ENCODE measurements at regions not wholly inside any gene's neighbourhood (a gene's known extent, or its start where the extent isn't known, plus 50 kb on each side); places are given as distances from the start of the nearest gene placed in this dataset.

- no peaks in the 10 kb centered on the region for H3K9me3 Mint-ChIP-seq (ENCODE audit: unreplicated experiment)
- no peak overlapping the region for H3K4me3 Mint-ChIP-seq (ENCODE audit: unreplicated experiment)
- no peaks in the 10 kb centered on the region for H3K36me3 Mint-ChIP-seq (ENCODE audit: low read depth, unreplicated experiment)
- no peak overlapping the region for H3K27ac Mint-ChIP-seq (ENCODE audit: unreplicated experiment)
- peaks cover 2% of the 10 kb centered on the region for H3K27me3 Mint-ChIP-seq (ENCODE audit: unreplicated experiment)
- DNase-seq (ENCODE audit: low spot score): no peak
- TF ChIP-seq, protein P1, sequence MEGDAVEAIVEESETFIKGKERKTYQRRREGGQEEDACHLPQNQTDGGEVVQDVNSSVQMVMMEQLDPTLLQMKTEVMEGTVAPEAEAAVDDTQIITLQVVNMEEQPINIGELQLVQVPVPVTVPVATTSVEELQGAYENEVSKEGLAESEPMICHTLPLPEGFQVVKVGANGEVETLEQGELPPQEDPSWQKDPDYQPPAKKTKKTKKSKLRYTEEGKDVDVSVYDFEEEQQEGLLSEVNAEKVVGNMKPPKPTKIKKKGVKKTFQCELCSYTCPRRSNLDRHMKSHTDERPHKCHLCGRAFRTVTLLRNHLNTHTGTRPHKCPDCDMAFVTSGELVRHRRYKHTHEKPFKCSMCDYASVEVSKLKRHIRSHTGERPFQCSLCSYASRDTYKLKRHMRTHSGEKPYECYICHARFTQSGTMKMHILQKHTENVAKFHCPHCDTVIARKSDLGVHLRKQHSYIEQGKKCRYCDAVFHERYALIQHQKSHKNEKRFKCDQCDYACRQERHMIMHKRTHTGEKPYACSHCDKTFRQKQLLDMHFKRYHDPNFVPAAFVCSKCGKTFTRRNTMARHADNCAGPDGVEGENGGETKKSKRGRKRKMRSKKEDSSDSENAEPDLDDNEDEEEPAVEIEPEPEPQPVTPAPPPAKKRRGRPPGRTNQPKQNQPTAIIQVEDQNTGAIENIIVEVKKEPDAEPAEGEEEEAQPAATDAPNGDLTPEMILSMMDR (IDR thresholded peaks at IDR 0.05; ENCODE audit: unreplicated experiment): no peak
- H3K4me1 Mint-ChIP-seq (ENCODE audit: unreplicated experiment): no peaks in the 10 kb centered on the region
Measured at GRCh38 chr2:66724241-66724640, 289.3 kb downstream of the MEIS1 start.

GRCh38 chr2:66729416-66730330, 294.7 kb downstream of the MEIS1 start:
- no peak overlapping the region for H3K27ac Mint-ChIP-seq (ENCODE audit: unreplicated experiment)
- H3K27me3 Mint-ChIP-seq (ENCODE audit: unreplicated experiment): peaks cover 1% of the 10 kb centered on the region
- TF ChIP-seq, protein P1 (IDR thresholded peaks at IDR 0.05; ENCODE audit: unreplicated experiment): no peak
- no peak overlapping the region for H3K4me3 Mint-ChIP-seq (ENCODE audit: unreplicated experiment)
- no peak for DNase-seq (ENCODE audit: low spot score)
- no peaks in the 10 kb centered on the region for H3K36me3 Mint-ChIP-seq (ENCODE audit: low read depth, unreplicated experiment)
- no peaks in the 10 kb centered on the region for H3K4me1 Mint-ChIP-seq (ENCODE audit: unreplicated experiment)
- no peaks in the 10 kb centered on the region for H3K9me3 Mint-ChIP-seq (ENCODE audit: unreplicated experiment)

DNA sequence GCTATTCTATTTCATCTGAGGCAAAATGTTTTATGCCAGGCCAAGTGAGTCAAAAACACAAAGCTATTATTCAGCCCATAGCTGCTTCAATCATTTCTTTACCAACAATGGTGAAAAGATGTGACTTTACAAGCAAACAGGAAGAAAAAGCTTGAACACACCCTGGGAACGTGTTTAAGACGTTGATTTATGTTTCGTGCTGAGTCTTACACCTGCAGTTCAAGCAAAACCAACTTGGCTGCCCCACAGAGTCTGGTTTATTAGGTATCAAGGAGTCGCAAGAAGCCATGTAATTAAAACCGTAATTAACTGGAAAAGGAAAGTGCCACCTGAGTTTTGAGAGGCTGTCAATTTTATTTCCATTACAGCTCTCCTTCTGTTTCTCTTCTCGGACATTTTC, 295.5 kb downstream of the MEIS1 start:
- Mint-ChIP-seq H3K4me3 (ENCODE audit: unreplicated experiment) (no peak overlapping the region), H3K4me1 (ENCODE audit: unreplicated experiment) (no peaks in the 10 kb centered on the region), H3K27ac (ENCODE audit: unreplicated experiment) (no peak overlapping the region), H3K9me3 (ENCODE audit: unreplicated experiment) (no peaks in the 10 kb centered on the region), H3K36me3 (ENCODE audit: low read depth, unreplicated experiment) (no peaks in the 10 kb centered on the region), H3K27me3 (ENCODE audit: unreplicated experiment) (peaks cover 1% of the 10 kb centered on the region)
- no peak for DNase-seq (ENCODE audit: low spot score)
- TF ChIP-seq, protein P1 (IDR thresholded peaks at IDR 0.05; ENCODE audit: unreplicated experiment): no peak

DNA sequence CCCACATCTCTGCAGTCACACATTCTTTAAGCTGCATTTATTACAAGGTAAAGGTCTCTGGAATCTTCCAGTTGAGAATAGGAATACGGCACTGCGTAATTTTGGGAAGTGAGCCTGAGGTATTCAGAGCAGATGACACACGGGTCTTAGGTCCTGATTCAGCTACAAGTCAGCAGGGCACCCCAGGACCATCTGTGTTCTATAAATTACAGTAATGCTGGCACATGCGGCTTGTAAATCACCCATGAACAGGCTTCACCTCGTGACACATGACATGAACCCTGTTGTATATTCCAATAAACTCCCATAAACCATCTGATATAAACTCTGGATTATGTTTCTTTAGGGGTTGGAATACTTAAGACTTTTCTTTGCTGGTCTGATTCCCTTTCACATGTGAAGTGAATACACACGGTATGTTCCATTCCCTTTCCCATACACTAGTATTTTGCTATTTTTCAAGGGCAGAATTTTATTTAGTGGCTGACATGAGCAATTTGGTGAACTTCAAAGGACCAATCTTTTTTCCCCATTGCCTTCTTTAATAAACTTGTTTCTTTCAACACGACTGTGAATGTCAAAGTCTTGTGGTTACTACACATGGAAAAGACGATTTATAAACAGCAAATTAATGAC, 298.6 kb downstream of the MEIS1 start:
- no peak overlapping the region for H3K4me3 Mint-ChIP-seq (ENCODE audit: unreplicated experiment)
- H3K9me3 Mint-ChIP-seq (ENCODE audit: unreplicated experiment): no peaks in the 10 kb centered on the region

More for the DNA sequence above, 298.6 kb downstream of the MEIS1 start:
- H3K36me3 Mint-ChIP-seq (ENCODE audit: low read depth, unreplicated experiment): no peaks in the 10 kb centered on the region
- peaks cover 1% of the 10 kb centered on the region for H3K27me3 Mint-ChIP-seq (ENCODE audit: unreplicated experiment)
- no peaks in the 10 kb centered on the region for H3K4me1 Mint-ChIP-seq (ENCODE audit: unreplicated experiment)
- no peak overlapping the region for H3K27ac Mint-ChIP-seq (ENCODE audit: unreplicated experiment)
- TF ChIP-seq, protein P1 (IDR thresholded peaks at IDR 0.05; ENCODE audit: unreplicated experiment): no peak
- DNase-seq (ENCODE audit: low spot score): no peak

Data from endothelial cell (in vitro differentiated cells).